ENCODE measurements at regions not wholly inside any gene's neighbourhood (a gene's known extent, or its start where the extent isn't known, plus 50 kb on each side); places are given as distances from the start of the nearest gene placed in this dataset.
A peak's percentile ranks its signal among the peaks of the same experiment; 100 is the strongest.
"Not testable (repeated sequence)": the region's sequence is repeated elsewhere in the genome, so short reads cannot be mapped to it uniquely, and the experiment has no call there.

- intact Hi-C loops (cut with DNase I): no loop called here
- Histone ChIP-seq H3K9me3 (no peaks in the 10 kb centered on the region), H3K4me1 (no peaks in the 10 kb centered on the region), H3K36me3 (replicated peaks in 1 of 2; ENCODE audit: insufficient read depth in 1 of 2, low read depth in 2 of 2) (no peaks in the 10 kb centered on the region), H3K27ac (no peak overlapping the region), H3K27me3 (no peaks in the 10 kb centered on the region), H3K4me3 (no peak overlapping the region)
- DNase-seq (no peak), ATAC-seq (no peak)
- TF ChIP-seq POLR2A (IDR thresholded peaks at IDR 0.05): no peak
- TF ChIP-seq CTCF (IDR thresholded peaks at IDR 0.05): no peak
- WGBS, 2 donors: 74 to 80% methylated on average over 2 of the region's 2 CpGs
Measured at GRCh38 chr11:121372028-121372427, 79.5 kb downstream of the SC5D start.

GRCh38 chr11:121372671-121373429 is 79.3 kb upstream of the SORL1 start:
- intact Hi-C loops (cut with DNase I): no loop called here
- Histone ChIP-seq H3K9me3 (no peaks in the 10 kb centered on the region), H3K4me1 (no peaks in the 10 kb centered on the region)

GRCh38 chr11:121374286-121374985 is 77.7 kb upstream of the SORL1 start:
- ATAC-seq: no peak
- Histone ChIP-seq H3K4me1 (no peaks in the 10 kb centered on the region), H3K36me3 (replicated peaks in 1 of 2; ENCODE audit: insufficient read depth in 1 of 2, low read depth in 2 of 2) (no peaks in the 10 kb centered on the region), H3K27ac (no peak overlapping the region), H3K4me3 (no peak overlapping the region), H3K27me3 (no peaks in the 10 kb centered on the region), H3K9me3 (no peaks in the 10 kb centered on the region)
- intact Hi-C loops (cut with DNase I): no loop called here
- TF ChIP-seq CTCF (IDR thresholded peaks at IDR 0.05): no peak
- TF ChIP-seq POLR2A (IDR thresholded peaks at IDR 0.05): no peak
- WGBS, 2 donors: 61 to 65% methylated on average over 2 of the region's 2 CpGs
- DNase-seq: no peak

More at GRCh38 chr11:121372671-121373429, 79.3 kb upstream of the SORL1 start:
- Histone ChIP-seq H3K27ac (no peak overlapping the region), H3K4me3 (no peak overlapping the region), H3K36me3 (replicated peaks in 1 of 2; ENCODE audit: insufficient read depth in 1 of 2, low read depth in 2 of 2) (no peaks in the 10 kb centered on the region), H3K27me3 (no peaks in the 10 kb centered on the region)
- no peak for TF ChIP-seq CTCF (IDR thresholded peaks at IDR 0.05)
- TF ChIP-seq POLR2A (IDR thresholded peaks at IDR 0.05): no peak
- DNase-seq: no peak
- ATAC-seq: no peak
- 63 to 75% methylated on average over 7 of the region's 7 CpGs for WGBS, 2 donors

- H3K4me3 ChIP-seq: no peak overlapping the region
- no peaks in the 10 kb centered on the region for H3K4me1 ChIP-seq
- H3K27ac ChIP-seq: no peak overlapping the region
- no peaks in the 10 kb centered on the region for H3K9me3 ChIP-seq
- WGBS, 2 donors: 59 to 80% methylated on average over 3 of the region's 3 CpGs
- no peaks in the 10 kb centered on the region for H3K36me3 ChIP-seq (replicated peaks in 1 of 2; ENCODE audit: insufficient read depth in 1 of 2, low read depth in 2 of 2)
- no peak for ATAC-seq
- TF ChIP-seq CTCF (IDR thresholded peaks at IDR 0.05) (no peak), POLR2A (IDR thresholded peaks at IDR 0.05) (no peak)
- H3K27me3 ChIP-seq: no peaks in the 10 kb centered on the region
- intact Hi-C loops (cut with DNase I): no loop called here
- DNase-seq: peak in 1 of 4 donors; percentile 14
Measured at GRCh38 chr11:121376130-121376529, 76.0 kb upstream of the SORL1 start.

GRCh38 chr11:121379145-121379810 is 72.8 kb upstream of the SORL1 start:
- H3K9me3 ChIP-seq; ATAC-seq; H3K27ac ChIP-seq; H3K27me3 ChIP-seq; DNase-seq; intact Hi-C loops (cut with DNase I); H3K4me3 ChIP-seq; H3K36me3 ChIP-seq (replicated peaks in 1 of 2; ENCODE audit: insufficient read depth in 1 of 2, low read depth in 2 of 2); H3K4me1 ChIP-seq: not testable (repeated sequence)
- WGBS, 2 donors: 94 to 95% methylated on average over 2 of the region's 2 CpGs
